ENCODE measurements at regions not wholly inside any gene's neighbourhood (a gene's known extent, or its start where the extent isn't known, plus 50 kb on each side); places are given as distances from the start of the nearest gene placed in this dataset.
A peak's percentile ranks its signal among the peaks of the same experiment; 100 is the strongest.

GRCh38 chr6:82006027-82006738, 241.4 kb downstream of the IBTK start:
- Histone ChIP-seq H3K4me1 (ENCODE audit: control insufficient read depth in 4 of 4, insufficient read depth in 4 of 4, low read length in 3 of 4) (no peaks in the 10 kb centered on the region), H3K9ac (ENCODE audit: low read depth in 1 of 2, low read length in 2 of 2) (no peak overlapping the region), H3K9me3 (ENCODE audit: control insufficient read depth in 4 of 4, low read length in 3 of 4) (no peaks in the 10 kb centered on the region), H3K4me3 (ENCODE audit: low read depth in 1 of 3, low read length in 3 of 3) (no peak overlapping the region), H3K36me3 (ENCODE audit: control insufficient read depth in 4 of 4, insufficient read depth in 3 of 4, low read depth in 1 of 4, low read length in 3 of 4) (no peaks in the 10 kb centered on the region), H3K27me3 (ENCODE audit: control insufficient read depth in 4 of 4, insufficient read depth in 4 of 4, low read length in 3 of 4) (no peaks in the 10 kb centered on the region), H3K27ac (ENCODE audit: low read depth in 1 of 2, low read length in 2 of 2) (no peak overlapping the region)
- no peak for DNase-seq (ENCODE audit: low spot score)
- no peak for TF ChIP-seq YY1 (IDR thresholded peaks at IDR 0.05)
- no peak for TF ChIP-seq HNF4A (conservative IDR thresholded peaks at IDR 0.05)
- TF ChIP-seq CTCF (IDR thresholded peaks at IDR 0.05; ENCODE audit: low read depth, low read length, missing input control): peak; percentile 53
- no peak for TF ChIP-seq TAF1 (conservative IDR thresholded peaks at IDR 0.05)
- TF ChIP-seq SP1 (IDR thresholded peaks at IDR 0.05): no peak
- TF ChIP-seq RAD21 (IDR thresholded peaks at IDR 0.05): peak; percentile 76 to 86
- no peak for TF ChIP-seq ATF3 (IDR thresholded peaks at IDR 0.05)
- TF ChIP-seq FOXA1 (IDR thresholded peaks at IDR 0.05): no peak
- TF ChIP-seq HNF4G (IDR thresholded peaks at IDR 0.05): no peak
- no peak for TF ChIP-seq FOXA2 (IDR thresholded peaks at IDR 0.05)
- 73% methylated on average over 5 of the region's 5 CpGs for WGBS

- H3K27me3 ChIP-seq (ENCODE audit: control insufficient read depth in 4 of 4, insufficient read depth in 4 of 4, low read length in 3 of 4): no peaks in the 10 kb centered on the region
- no peaks in the 10 kb centered on the region for H3K4me1 ChIP-seq (ENCODE audit: control insufficient read depth in 4 of 4, insufficient read depth in 4 of 4, low read length in 3 of 4)
These were observed 247.0 kb downstream of the IBTK start for GRCh38 chr6:82000551-82000950.

More at GRCh38 chr6:82000551-82000950, 247.0 kb downstream of the IBTK start:
- DNase-seq (ENCODE audit: low spot score): no peak
- TF ChIP-seq FOXA1 (IDR thresholded peaks at IDR 0.05) (no peak), HNF4A (conservative IDR thresholded peaks at IDR 0.05) (no peak), RXRA (IDR thresholded peaks at IDR 0.05) (no peak), REST (IDR thresholded peaks at IDR 0.05) (no peak), HNF4G (IDR thresholded peaks at IDR 0.05) (no peak), SP1 (IDR thresholded peaks at IDR 0.05) (no peak)
- H3K36me3 ChIP-seq (ENCODE audit: control insufficient read depth in 4 of 4, insufficient read depth in 3 of 4, low read depth in 1 of 4, low read length in 3 of 4): no peaks in the 10 kb centered on the region
- H3K27ac ChIP-seq (ENCODE audit: low read depth in 1 of 2, low read length in 2 of 2): no peak overlapping the region
- no peak overlapping the region for H3K9ac ChIP-seq (ENCODE audit: low read depth in 1 of 2, low read length in 2 of 2)
- H3K4me3 ChIP-seq (ENCODE audit: low read depth in 1 of 3, low read length in 3 of 3): no peak overlapping the region
- H3K9me3 ChIP-seq (ENCODE audit: control insufficient read depth in 4 of 4, low read length in 3 of 4): no peaks in the 10 kb centered on the region

Data from liver (tissue), 8 donors.